GM21576 (cell line): ENCODE measurements at regions not wholly inside any gene's neighbourhood (a gene's known extent, or its start where the extent isn't known, plus 50 kb on each side); places are given as distances from the start of the nearest gene placed in this dataset.
"Not testable (repeated sequence)": the region's sequence is repeated elsewhere in the genome, so short reads cannot be mapped to it uniquely, and the experiment has no call there.

Experiments used
- ATAC-seq: cut with Tn5 transposase; IDR thresholded peaks from one replicate; pipeline ENCODE4 v1.9.1; 2021; ENCODE audit warnings: mild to moderate bottlenecking, moderate library complexity; ENCODE audit not compliant: unreplicated experiment

DNA sequence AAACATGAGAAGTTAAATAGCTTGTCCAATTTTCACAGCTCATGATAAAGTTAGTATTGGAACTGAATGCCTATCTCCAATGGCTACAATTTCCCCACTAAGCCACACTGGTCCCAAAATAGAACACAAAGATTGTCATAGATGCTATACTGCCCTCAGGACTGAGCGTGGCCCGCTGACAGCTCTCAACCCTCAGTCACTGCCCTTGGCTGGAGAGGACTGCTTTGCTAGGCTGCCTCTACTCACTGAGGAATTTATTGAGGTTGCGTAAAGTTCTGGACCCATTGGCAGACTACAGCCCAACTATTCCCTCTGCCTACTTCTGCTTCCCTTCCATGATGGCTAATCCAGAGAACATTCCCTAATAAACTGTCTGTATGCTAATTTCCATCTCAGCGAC, 165.5 kb upstream of the BET1 start:
- ATAC-seq = no peak

DNA sequence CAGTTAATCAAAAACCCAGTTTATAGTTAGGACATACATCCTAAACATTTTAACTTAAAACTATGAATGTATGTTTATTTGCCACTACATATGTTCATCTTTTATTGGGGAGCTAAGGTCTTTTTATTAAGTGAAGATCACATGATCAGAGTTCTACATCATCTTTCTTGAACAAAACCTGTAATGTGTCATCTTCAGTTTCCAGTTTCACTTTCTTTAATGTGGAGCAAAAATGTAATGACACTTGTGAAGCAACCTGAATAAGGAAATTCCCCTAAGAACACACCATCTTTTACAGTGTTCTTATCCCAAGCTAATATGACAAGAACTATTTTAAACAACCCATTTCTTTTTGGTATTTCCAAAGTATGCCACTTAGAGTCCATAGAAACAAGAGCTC, 166.7 kb upstream of the BET1 start:
- peak; percentile 66 for ATAC-seq

- no peak for ATAC-seq
Measured at GRCh38 chr7:94173436-94173835, 169.3 kb upstream of the BET1 start.

DNA sequence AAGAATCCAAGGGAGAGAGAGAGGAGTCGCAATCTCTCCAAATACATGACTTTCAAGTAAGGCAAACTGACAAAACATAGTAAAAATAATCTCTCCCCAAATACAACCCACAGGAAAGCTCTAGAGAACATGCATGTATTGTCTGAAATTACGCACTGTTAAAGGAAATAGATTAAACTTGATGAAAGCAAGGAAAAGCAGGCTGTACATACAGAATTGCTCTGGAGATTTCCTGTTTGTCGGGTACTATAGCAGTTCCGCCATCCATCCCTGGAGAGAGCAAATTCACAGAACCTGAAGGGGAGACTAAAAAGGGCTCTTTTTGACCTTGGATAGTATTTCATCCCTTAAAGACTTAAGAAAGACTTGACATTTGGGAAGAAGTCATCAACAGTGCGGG, 170.2 kb upstream of the BET1 start:
- no peak for ATAC-seq

GRCh38 chr7:94174956-94175355, 170.8 kb upstream of the BET1 start:
- ATAC-seq = no peak

GRCh38 chr7:94176694-94177200, 172.6 kb upstream of the BET1 start:
- ATAC-seq = no peak

GRCh38 chr7:94177441-94177840, 173.3 kb upstream of the BET1 start:
- ATAC-seq = no peak

GRCh38 chr7:94178230-94178629, 174.1 kb upstream of the BET1 start:
- ATAC-seq = peak; percentile 94

DNA sequence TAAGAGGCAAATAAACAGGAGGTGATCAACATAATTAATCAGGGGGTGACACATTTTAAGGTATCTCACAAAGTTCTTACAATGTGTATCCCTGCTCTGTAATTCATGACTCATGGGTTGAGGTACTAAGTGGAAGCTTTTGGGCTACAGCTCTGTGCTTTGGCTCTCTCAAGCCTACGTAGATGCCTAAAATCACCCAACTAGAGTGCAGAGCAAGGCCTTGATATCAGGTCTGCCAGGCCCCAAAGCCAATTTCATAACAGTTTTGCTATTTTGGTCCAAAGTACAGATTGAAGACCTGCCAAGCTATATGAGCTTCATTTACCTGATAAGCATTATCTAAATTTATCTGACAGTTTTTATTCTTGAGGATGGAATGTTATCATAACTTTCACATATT, 175.3 kb upstream of the BET1 start:
- no peak for ATAC-seq

DNA sequence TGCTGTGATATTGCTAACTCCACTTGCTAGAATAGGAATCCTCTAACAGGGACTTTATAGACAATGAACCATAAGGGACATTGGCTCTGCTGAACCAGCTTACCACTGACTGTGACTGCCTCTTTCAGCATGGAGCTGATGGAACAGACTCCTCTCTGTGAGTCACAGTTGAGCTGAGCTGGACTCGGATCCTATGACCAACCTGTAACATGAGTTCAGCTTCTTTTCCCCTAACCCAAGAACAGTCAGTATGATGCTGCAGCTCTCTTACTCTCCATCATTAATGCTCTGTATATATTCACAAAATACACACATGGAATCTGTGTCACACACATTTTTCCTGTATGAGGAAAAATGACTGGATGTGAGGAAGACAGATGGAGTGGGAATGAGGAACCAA, 177.9 kb upstream of the BET1 start:
- ATAC-seq = no peak

DNA sequence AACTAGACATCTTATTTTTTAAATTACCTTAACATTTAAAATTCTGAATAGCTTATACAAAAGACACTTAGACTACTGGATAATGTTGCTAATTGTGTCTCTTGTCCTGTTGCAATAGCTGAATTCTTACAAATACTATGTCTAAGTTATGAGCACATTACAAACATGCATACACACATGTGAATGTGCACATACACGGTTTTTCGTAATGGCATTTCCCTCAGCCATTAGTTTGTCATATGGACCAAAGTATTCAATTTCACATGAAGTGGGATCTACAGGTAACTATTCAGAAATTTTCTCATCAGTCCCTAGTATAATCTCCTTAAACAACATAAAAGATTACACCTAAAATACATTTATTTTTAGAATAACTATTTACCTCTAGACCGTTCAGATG, 178.6 kb upstream of the BET1 start:
- no peak for ATAC-seq

GRCh38 chr7:94183289-94183749, 179.2 kb upstream of the BET1 start:
- no peak for ATAC-seq

- ATAC-seq = no peak
Measured at GRCh38 chr7:94183891-94184290, 179.7 kb upstream of the BET1 start.

DNA sequence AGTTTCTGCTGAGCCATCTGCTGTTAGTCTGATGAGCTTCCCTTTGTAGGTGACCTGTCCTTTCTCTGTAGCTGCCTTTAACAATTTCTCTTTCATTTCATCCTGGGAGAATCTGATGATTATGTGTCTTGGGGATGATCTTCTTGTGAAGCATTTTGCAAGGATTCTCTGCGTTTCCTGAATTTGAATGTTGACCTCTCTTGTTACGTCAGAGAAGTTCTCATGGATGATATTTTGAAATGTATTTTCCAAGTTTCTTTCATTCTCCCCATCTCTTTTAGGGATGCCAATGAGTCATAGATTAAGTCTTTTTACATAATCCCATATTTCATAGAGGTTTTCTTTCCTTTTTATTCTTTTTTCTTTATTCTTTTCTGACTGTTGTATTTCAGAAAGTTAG, 184.2 kb upstream of the BET1 start:
- no peak for ATAC-seq

DNA sequence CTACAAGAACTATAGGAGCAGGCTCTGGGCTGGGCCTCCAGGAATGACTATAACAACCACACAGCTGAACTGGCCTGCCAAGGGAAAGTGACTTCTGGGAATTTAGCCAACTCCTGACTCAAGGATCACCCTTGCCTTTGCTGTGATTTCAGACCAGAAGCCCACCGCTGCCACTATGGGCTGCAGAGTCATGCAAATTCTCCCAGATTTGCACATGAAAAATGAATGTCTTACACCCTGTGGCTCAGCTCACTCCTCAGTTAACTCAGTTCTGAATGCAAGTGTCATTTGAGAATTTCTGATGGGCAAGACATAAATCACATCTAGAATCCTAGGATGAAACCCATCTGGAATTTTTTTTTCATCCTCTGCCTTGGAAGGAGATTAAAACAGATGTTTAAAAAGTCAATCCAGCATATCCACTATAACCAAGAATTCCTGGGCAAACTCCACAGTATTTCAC, 186.5 kb upstream of the BET1 start:
- no peak for ATAC-seq

- ATAC-seq = not testable (repeated sequence)
Measured at GRCh38 chr7:94194426-94194825, 190.3 kb upstream of the BET1 start.

DNA sequence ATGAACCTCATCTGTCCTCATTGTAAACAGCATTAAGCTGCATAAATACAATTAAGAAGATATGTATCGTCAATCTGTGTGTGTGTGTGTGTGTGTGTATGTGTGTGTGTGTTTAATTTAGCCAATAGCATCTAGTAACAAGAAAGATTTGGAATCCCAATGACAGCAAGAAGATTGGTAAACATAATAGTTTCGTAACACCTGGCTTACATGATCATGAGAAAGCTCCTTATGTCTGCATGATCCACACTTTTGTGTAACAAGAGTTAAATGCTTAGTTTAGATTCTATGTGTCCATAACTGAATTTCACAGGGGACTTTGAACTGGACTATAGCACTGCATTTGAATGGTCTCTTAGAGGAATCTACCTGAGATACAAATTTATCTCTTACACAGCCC, 191.0 kb upstream of the BET1 start:
- ATAC-seq = no peak

DNA sequence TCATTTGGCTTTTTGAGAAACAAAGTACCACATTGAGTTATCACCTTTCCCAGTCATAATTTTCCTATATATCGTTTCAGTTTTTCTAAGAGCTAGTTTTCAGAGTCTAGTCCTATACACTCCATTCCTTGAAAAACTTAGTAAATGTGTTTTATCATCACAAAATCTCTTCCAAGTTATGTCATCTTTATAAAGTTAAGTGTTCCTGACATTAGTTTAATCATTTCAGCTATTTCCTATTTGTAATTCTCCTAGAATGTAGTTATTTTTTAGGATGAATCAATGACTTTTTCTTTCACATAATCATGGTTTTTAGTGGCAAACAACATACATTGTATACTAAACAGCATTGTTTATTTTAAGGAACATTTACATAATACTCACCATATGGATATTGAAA, 191.7 kb upstream of the BET1 start:
- no peak for ATAC-seq

DNA sequence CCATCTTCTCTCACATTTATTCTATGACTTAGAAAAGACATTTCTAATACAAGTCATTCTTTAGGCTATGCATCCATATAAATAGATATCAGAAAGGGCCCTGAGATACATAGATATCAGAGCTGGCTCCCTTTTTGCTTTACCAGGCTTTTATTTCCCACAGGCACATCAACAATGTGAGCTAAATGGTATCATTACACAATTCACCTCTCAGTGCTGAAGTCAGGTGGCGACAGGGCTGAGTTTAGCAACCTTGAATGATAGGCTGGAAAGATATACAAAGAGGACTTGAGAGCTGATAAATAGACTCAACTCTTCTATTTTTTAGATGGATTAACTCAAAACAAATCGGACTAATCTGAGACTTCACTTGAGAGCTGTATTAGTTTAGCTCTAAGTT, 189.2 kb upstream of the COL1A2 start:
- no peak for ATAC-seq

GRCh38 chr7:94206295-94206694, 188.4 kb upstream of the COL1A2 start:
- no peak for ATAC-seq

DNA sequence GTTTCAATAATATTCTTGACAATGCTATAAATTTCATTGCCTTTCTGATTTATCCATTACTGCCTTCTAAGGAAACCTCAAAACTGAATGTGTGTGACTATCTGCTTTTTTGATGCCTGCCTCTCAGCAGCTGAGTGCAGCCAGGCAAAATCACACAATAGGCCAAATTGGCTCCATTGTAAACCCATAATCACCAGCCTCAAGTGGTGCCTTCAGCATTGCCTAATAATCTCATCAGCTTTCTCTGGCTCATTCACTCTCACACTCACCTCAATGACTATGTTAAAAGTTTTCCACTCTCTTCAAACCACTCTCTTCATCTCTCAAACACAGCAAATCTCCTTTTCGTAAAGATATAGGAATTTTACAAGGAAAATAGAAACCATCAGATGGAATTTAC, 182.5 kb upstream of the COL1A2 start:
- no peak for ATAC-seq

- ATAC-seq = no peak
Measured at GRCh38 chr7:94216944-94217461, 177.7 kb upstream of the COL1A2 start.

DNA sequence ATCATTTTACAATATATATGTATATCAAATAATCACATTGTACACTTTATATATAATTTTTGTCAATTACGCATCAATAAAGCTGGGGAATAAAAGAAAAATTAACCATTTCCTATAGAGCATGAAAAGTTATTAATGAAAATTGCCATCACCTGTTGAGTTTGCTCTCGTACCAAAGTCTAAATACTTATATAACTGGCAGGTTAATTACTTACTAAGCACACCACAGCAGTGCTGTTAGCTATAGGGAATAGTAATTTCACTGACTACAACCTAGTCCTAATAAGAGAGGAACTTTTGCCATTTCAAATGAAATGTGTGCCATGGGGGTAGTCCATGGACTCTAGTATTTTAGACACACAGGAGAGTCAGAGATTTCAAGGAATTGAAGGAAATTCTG, 176.9 kb upstream of the COL1A2 start:
- ATAC-seq = no peak
